HepG2 (cell line): ENCODE measurements at regions not wholly inside any gene's neighbourhood (a gene's known extent, or its start where the extent isn't known, plus 50 kb on each side); places are given as distances from the start of the nearest gene placed in this dataset.

Source experiments
- ATAC-seq: fragments of 200-7000 bp; cut with Tn5 transposase; 3 replicates; pipeline ENCODE4 v1.9.1; 2020; ENCODE audit warnings: mild to moderate bottlenecking, moderate library complexity
- BruUV-seq: library from RNA; stranded (reverse); fragments of 400-500 nt; replicated peaks from 2 replicates; lab custom pipeline; 2021; lab: Mats Ljungman, UMichigan
- CTCF ChIA-PET: fragments of 300-600 bp; formaldehyde crosslinking; extraction: SDS; loops from one replicate; lab custom pipeline; 2021; ENCODE audit warnings: low total read pairs, inconsistent platforms, low intra/inter-chr PET ratio; lab: Yijun Ruan, JAX
- POLR2A ChIA-PET: fragments of 350-600 bp; sonication (Branson Sonifier 250); formaldehyde crosslinking; loops from one replicate; lab custom pipeline; 2020; ENCODE audit warnings: antibody characterized with exemption, inconsistent platforms; lab: Yijun Ruan, JAX
- DNase-seq: peaks from one replicate; pipeline ENCODE4 v3.0.0-alpha.2; 2015; ENCODE audit warnings: low spot score
- FAIRE-seq: peaks from 3 replicates; lab custom pipeline; 2011; peaks lifted over from hg19 to GRCh38; lab: Jason Lieb, UNC
- H2AFZ ChIP-seq: one replicate; pipeline ENCODE4 v1.6.1; 2011; ENCODE audit warnings: low read length, inconsistent platforms
- H3K27ac ChIP-seq: fragments of 300-600 bp; 3 replicates; pipeline ENCODE4 v1.8.0; 2011; ENCODE audit warnings: mixed run types, mild to moderate bottlenecking, mixed read lengths, low read length, inconsistent platforms; ENCODE audit not compliant: insufficient read depth; ENCODE audit errors: extremely low read length
- H3K27me3 ChIP-seq, 2 experiments: fragments of 200-600 bp in 1 of 2; 2 replicates in 1 of 2; 3 replicates in 1 of 2; pipeline versions ENCODE4 v1.6.0 to v1.8.0; 2011; ENCODE audit warnings: low read length in 2 of 2, mild to moderate bottlenecking in 2 of 2, moderate library complexity in 2 of 2, inconsistent platforms in 1 of 2; ENCODE audit not compliant: insufficient read depth in 2 of 2, control insufficient read depth in 1 of 2
- H3K36me3 ChIP-seq, 2 experiments: fragments of 200-600 bp in 1 of 2; replicated peaks in 1 of 2; 2 replicates in 1 of 2; 3 replicates in 1 of 2; pipeline versions ENCODE4 v1.5.1 to v1.8.0; 2011; ENCODE audit warnings: low read length in 2 of 2, inconsistent platforms in 1 of 2; ENCODE audit not compliant: insufficient read depth in 2 of 2, control insufficient read depth in 1 of 2
- H3K4me1 ChIP-seq: 2 replicates; pipeline ENCODE4 v1.5.1; 2012; ENCODE audit warnings: low read length, inconsistent platforms; ENCODE audit not compliant: insufficient read depth
- H3K4me2 ChIP-seq: 2 replicates; pipeline ENCODE4 v1.6.0; 2011; ENCODE audit warnings: low read depth, low read length, inconsistent platforms
- H3K4me3 ChIP-seq, 3 experiments: fragments of 200-600 bp in 1 of 3; sonication (generic), shearing (Covaris generic) in 1 of 3; replicated peaks in 1 of 3; 2 replicates each; pipeline ENCODE4 v1.5.1; 2011 to 2016; ENCODE audit warnings: low read length in 3 of 3, inconsistent platforms in 2 of 3, low read depth in 2 of 3, mild to moderate bottlenecking in 2 of 3, control low read depth in 1 of 3, mixed read lengths in 1 of 3; ENCODE audit not compliant: insufficient read depth in 1 of 3
- H3K79me2 ChIP-seq: one replicate; pipeline ENCODE4 v1.6.1; 2011; ENCODE audit warnings: low read length, inconsistent platforms; ENCODE audit not compliant: insufficient read depth
- H3K9ac ChIP-seq: 2 replicates; pipeline ENCODE4 v1.6.0; 2011; ENCODE audit warnings: mild to moderate bottlenecking, low read depth, low read length, inconsistent platforms; ENCODE audit not compliant: insufficient read depth
- H3K9me3 ChIP-seq: 2 replicates; pipeline ENCODE4 v1.5.1; 2012; ENCODE audit warnings: mild to moderate bottlenecking, low read length
- H4K20me1 ChIP-seq: 2 replicates; pipeline ENCODE4 v1.6.0; 2011; ENCODE audit warnings: inconsistent platforms, mild to moderate bottlenecking, low read length, moderate library complexity; ENCODE audit not compliant: insufficient read depth
- JUND ChIP-seq: sonication (generic); formaldehyde crosslinking; IDR thresholded peaks from 2 replicates; pipeline ENCODE4 v1.8.0; 2022; ENCODE audit warnings: mild to moderate bottlenecking, missing genetic modification reagents
- KDM1A ChIP-seq: IDR thresholded peaks from 2 replicates; pipeline ENCODE4 v1.6.1; 2016; ENCODE audit warnings: missing compliant biosample characterization
- PBX2 ChIP-seq: IDR thresholded peaks from 2 replicates; pipeline ENCODE4 v1.6.1; 2016; ENCODE audit warnings: control low read depth
- PHF21A ChIP-seq: sonication (generic); formaldehyde crosslinking; IDR thresholded peaks from 2 replicates; pipeline ENCODE4 v1.5.0; 2020; ENCODE audit warnings: mild to moderate bottlenecking, missing genetic modification reagents
- PITX1 ChIP-seq: sonication (generic); formaldehyde crosslinking; IDR thresholded peaks from 2 replicates; pipeline ENCODE4 v1.5.1; 2020; ENCODE audit warnings: mild to moderate bottlenecking, missing genetic modification reagents
- TBL1XR1 ChIP-seq: fragments of 150-350 bp; IDR thresholded peaks from 2 replicates; pipeline ENCODE4 v1.6.1; 2014; ENCODE audit warnings: borderline replicate concordance, low read length; ENCODE audit not compliant: partially characterized antibody
- THRA ChIP-seq: sonication (generic); formaldehyde crosslinking; IDR thresholded peaks from 2 replicates; pipeline ENCODE4 v1.4.0; 2020; ENCODE audit warnings: missing genetic modification reagents, borderline replicate concordance
- TIGD3 ChIP-seq: sonication (generic); formaldehyde crosslinking; IDR thresholded peaks from 2 replicates; pipeline ENCODE4 v1.5.1; 2020; ENCODE audit warnings: mild to moderate bottlenecking, missing genetic modification reagents, borderline replicate concordance
- XRCC5 ChIP-seq: fragments of 200-400 bp; formaldehyde crosslinking; optimal IDR thresholded peaks from 2 replicates; pipeline ENCODE3; 2017; ENCODE audit warnings: mild to moderate bottlenecking, low read length
- ZNF407 ChIP-seq: sonication (generic); formaldehyde crosslinking; IDR thresholded peaks from one replicate; pipeline ENCODE4 v1.5.1; 2020; ENCODE audit warnings: mild to moderate bottlenecking, missing genetic modification reagents; ENCODE audit errors: not compliant biosample characterization
- ZNF430 ChIP-seq: sonication (generic); formaldehyde crosslinking; IDR thresholded peaks from 2 replicates; pipeline ENCODE4 v1.9.0; 2021; ENCODE audit warnings: mild to moderate bottlenecking, missing genetic modification reagents
- ZNF776 ChIP-seq: sonication (generic); formaldehyde crosslinking; IDR thresholded peaks from 2 replicates; pipeline ENCODE4 v1.4.0; 2020; ENCODE audit warnings: mild to moderate bottlenecking, missing genetic modification reagents
- WGBS: methylation state at CpG from one replicate; pipeline ENCODE4 v1.1.6; 2017; ENCODE audit warnings: low lambda C conversion rate; 5-methylcytosine and 5-hydroxymethylcytosine counted together
- in situ Hi-C: cut with HindIII; loops from 2 replicates; pipeline ENCODE4 v1.10.0; 2017; ENCODE audit warnings: low pct_unique_long_range_greater_than_20kb; ENCODE audit not compliant: extremely low pct_ligation_motif_present
- intact Hi-C: fragments of 100-400 bp; cut with micrococcal nuclease; formaldehyde crosslinking; loops from one replicate; pipeline ENCODE4 v1.10.0; 2022; ENCODE audit not compliant: unreplicated experiment

- TF ChIP-seq XRCC5 (no peak), PITX1 (CRISPR knock-in tag) (no peak), THRA (CRISPR knock-in tag) (no peak), TIGD3 (CRISPR knock-in tag) (no peak)
Observed at GRCh38 chr18:39450958-39451357, 1885.4 kb upstream of the CELF4 start (continued).

- ATAC-seq (no peak), FAIRE-seq (no peak), DNase-seq (no peak)
- Histone ChIP-seq H3K27me3 (no peaks in the 10 kb centered on the region), H3K79me2 (no peaks in the 10 kb centered on the region), H3K4me2 (no peak overlapping the region), H3K9me3 (no peaks in the 10 kb centered on the region), H3K36me3 (no peaks in the 10 kb centered on the region), H4K20me1 (no peaks in the 10 kb centered on the region), H3K4me3 (no peak overlapping the region), H3K9ac (no peak overlapping the region), H3K4me1 (peaks cover 6% of the 10 kb centered on the region; the same call in 1 of the 2 replicates), H3K27ac (no peak overlapping the region), H2AFZ (no peak overlapping the region)
- in situ Hi-C loops = no loop called here
- 90% methylated on average over 3 of the region's 3 CpGs for WGBS
- CTCF ChIA-PET = no interaction called here
- POLR2A ChIA-PET = no interaction called here
- intact Hi-C loops = no loop called here
- no TSS peak for BruUV-seq
- TF ChIP-seq TBL1XR1 (no peak), KDM1A (CRISPR knock-in tag) (no peak), ZNF430 (CRISPR knock-in tag) (no peak), ZNF776 (CRISPR knock-in tag) (no peak), JUND (no peak), ZNF407 (CRISPR knock-in tag) (no peak), PBX2 (CRISPR knock-in tag) (no peak), PHF21A (no peak)
Observed at GRCh38 chr18:39449566-39449965, 1884.0 kb upstream of the CELF4 start.
